Right ventricle myocardium inferior (tissue), 1 donor: ENCODE measurements at regions not wholly inside any gene's neighbourhood (a gene's known extent, or its start where the extent isn't known, plus 50 kb on each side); places are given as distances from the start of the nearest gene placed in this dataset.
"Not testable (repeated sequence)": the region's sequence is repeated elsewhere in the genome, so short reads cannot be mapped to it uniquely, and the experiment has no call there.

Experiments
- ATAC-seq: fragments of 200-7000 bp; cut with Tn5 transposase; one replicate; pipeline ENCODE4 v1.9.1; 2020; ENCODE audit warnings: mild to moderate bottlenecking, moderate library complexity
- DNase-seq: peaks from one replicate; pipeline ENCODE4 v3.0.0; 2021; ENCODE audit errors: missing footprints
- intact Hi-C: fragments of 100-400 bp; cut with DNase I; formaldehyde crosslinking; loops from one replicate; pipeline ENCODE4 v1.11.0; 2022
- donor health status: DM: no; HTN: yes; CAD: no; lungs with severe emphysema.

DNA sequence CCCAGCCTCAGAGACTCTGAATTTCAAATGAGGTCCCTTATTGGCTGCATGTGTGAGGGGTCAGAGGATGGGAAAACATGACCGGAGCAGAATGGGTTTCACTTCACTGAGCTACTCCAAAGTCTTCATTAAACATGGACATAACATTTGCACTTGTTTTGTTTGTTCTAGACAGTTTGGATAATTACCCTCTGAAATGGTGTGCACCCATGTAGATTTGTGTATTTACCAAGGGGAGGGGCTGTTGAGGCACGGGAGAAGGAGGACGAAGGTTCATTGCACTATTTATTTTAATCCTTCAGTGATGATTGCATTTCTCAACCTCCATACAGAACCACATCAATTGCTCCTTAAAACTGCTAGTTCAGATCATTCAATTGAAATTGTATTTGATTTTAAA, 364.2 kb downstream of the TFAP2B start:
- intact Hi-C loops = no loop called here
- ATAC-seq (no peak), DNase-seq (no peak)

DNA sequence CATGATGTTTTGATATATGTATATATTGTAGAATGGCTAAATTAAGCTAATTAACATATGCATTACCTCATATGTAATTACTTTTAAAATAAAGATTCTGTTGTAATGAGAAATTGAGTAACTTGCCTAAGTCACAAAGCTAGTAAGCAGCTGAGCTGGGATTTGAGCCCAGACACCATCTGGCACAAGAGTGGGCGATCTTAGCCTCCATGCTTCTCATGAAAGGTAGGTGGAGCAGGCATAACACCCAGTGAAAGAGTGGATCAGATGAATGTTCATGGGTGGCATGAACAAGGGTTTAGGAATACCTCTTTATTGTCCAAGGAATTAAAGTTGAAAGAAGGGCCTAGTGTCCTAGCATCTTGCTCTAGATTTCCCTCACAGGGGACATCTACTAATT, 365.4 kb downstream of the TFAP2B start:
- no peak for ATAC-seq
- intact Hi-C loops = no loop called here
- no peak for DNase-seq

GRCh38 chr6:51193163-51193562, 374.5 kb downstream of the TFAP2B start:
- intact Hi-C loops, ATAC-seq, DNase-seq: not testable (repeated sequence)

DNA sequence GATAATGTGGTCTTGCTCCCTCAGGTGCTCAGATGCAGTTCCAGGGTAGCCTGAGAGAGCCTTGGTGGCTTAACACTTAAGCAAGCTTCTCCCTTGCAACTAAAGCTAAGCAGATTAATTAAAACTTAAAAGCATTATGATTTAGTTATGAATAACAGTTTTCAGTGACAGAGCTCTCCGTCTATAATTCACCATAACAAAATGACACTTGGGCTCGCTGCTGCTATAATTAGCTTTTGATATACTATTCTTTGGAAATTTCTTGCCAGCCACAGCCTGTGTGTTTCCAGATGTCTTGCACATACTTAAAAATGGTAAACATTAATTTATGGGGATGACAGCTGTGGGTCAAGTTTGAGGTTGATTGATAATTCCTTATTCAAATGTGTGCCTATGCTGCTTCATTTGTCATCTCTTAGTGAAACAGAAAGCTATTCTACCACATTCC, 380.5 kb downstream of the TFAP2B start:
- intact Hi-C loops = no loop called here
- DNase-seq (no peak), ATAC-seq (no peak)

GRCh38 chr6:51199733-51200260, 381.1 kb downstream of the TFAP2B start:
- intact Hi-C loops = no loop called here
- no peak for ATAC-seq
- DNase-seq = no peak

DNA sequence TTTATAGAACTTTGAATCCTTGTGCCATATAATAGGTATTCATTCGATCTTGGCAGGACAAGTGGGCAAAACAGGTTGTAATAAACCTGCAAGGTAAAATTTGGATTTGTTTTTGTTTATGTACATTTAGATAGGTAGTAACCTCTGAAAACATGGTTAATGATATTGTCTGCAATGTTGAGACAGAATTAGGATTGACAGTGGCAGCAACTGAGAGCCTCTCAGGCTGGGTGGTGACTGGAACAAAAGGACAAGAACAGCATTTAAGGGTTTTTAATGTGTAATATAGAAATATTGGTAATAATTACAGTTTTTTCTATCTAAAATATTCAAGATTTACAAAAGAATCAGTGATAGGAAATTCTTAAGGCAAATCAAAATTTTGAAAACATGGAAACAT, 382.0 kb downstream of the TFAP2B start:
- intact Hi-C loops = no loop called here
- no peak for DNase-seq
- ATAC-seq = no peak

GRCh38 chr6:51202653-51203052, 384.0 kb downstream of the TFAP2B start:
- intact Hi-C loops, DNase-seq, ATAC-seq: not testable (repeated sequence)

DNA sequence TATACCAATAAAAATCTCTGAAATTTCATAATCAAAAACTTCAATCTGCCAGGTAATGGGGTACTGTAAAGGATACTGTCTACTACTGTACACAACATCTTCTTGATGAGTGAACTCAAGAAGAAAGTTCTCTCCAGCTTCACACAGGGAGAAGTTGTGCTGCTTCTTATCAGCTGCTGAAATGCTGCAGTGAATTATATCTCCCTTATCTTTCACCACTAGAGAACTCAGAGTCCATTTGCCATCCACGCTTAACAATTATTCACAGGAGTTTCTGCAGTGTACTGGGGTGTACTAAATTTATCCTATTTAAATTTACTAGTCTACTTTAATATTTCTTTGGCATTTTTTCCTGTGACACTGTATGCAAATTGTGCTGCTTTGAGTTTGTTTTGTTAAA, 384.8 kb downstream of the TFAP2B start:
- no peak for DNase-seq
- no peak for ATAC-seq

DNA sequence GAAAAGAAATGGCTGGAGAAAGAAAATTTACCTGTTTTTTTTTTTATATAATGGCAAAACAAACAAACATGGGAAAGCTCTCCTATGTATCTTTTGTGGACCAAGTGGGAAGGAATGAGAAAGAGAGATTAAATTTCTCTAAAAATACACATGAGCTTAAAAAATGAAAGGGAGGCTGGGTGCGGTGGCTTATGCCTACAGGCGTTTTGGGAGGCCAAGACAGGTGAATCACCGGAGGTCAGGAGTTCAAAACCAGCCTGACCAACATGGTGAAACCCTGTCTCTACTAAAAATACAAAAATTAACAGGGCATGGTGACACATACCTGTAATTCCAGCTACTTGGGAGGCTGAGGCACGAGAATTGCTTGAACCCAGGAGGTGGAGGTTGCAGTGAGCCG, 388.0 kb downstream of the TFAP2B start:
- intact Hi-C loops, ATAC-seq, DNase-seq: not testable (repeated sequence)

More for the DNA sequence above, 384.8 kb downstream of the TFAP2B start:
- intact Hi-C loops = no loop called here

DNA sequence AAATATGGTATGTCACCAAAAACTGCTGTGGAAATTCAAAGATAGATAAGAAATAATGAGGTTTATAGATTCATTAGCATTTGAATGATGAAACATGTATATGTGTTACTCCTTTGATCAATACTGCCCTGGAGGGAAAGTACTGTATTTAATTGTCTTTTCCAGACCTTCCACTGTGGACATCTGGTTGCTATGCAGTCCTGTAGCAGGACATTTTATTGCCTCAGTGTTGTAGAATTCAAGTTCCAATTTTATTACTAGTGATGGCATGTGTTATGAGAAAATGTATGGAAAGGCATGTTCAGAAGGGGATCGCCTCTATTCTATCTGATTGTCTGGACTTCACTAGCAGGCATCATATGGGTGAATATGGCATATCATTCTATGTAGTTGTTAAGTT, 391.0 kb downstream of the TFAP2B start:
- intact Hi-C loops = no loop called here
- ATAC-seq = no peak
- no peak for DNase-seq

GRCh38 chr6:51213811-51214210, 395.1 kb downstream of the TFAP2B start:
- peak; percentile 54 for DNase-seq
- ATAC-seq = no peak

GRCh38 chr6:51214442-51214841, 395.8 kb downstream of the TFAP2B start:
- intact Hi-C loops = no loop called here
- DNase-seq = no peak
- ATAC-seq = no peak

More at GRCh38 chr6:51213811-51214210, 395.1 kb downstream of the TFAP2B start:
- intact Hi-C loops = no loop called here

DNA sequence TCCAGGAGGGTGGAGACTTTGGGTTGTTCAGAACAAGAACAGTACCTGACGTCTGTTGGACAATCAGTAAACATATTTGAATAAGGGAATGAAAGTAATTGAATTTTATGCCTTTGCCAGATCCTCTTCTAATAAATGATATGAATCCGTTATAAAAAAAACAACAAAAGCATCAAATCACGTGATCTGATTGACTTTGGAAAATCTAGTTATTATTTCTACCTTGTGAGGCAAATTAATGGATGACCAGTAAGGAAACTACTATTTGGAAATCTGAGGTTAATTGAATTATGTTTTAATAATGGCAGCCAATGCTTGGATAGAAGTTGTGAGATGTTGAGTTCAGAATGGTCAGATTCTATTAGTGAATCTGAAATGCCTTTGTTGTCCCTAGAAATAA, 399.5 kb downstream of the TFAP2B start:
- no peak for DNase-seq
- intact Hi-C loops = no loop called here
- ATAC-seq = no peak

- ATAC-seq, DNase-seq, intact Hi-C loops: not testable (repeated sequence)
These were observed 406.0 kb downstream of the TFAP2B start for GRCh38 chr6:51224580-51225240.

GRCh38 chr6:51241376-51241775, 422.7 kb downstream of the TFAP2B start:
- intact Hi-C loops = no loop called here
- no peak for ATAC-seq
- no peak for DNase-seq

DNA sequence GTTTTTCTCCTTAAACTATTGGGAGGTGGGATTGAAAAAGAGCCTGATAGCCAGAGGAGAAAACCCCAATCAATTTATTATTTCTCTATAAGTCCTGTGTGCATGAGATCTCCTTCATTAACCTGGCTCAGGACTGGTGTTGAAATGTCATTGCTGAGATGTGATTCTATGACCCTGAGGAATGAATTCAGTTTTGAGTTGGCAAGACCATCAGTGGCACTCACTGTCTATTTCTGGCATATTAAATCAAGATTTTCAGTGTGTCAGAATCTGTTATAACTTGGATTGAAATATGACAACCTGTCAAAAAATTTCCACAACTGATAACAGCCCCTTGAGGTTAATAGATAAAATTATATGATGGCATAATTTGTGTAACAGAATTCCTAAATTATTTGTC, 431.1 kb downstream of the TFAP2B start:
- no peak for ATAC-seq
- intact Hi-C loops = no loop called here
- DNase-seq = no peak

GRCh38 chr6:51250317-51250716, 431.6 kb downstream of the TFAP2B start:
- DNase-seq (no peak), ATAC-seq (no peak)
- intact Hi-C loops = no loop called here

- no peak for ATAC-seq
- DNase-seq = no peak
- intact Hi-C loops = no loop called here
These were observed 439.3 kb downstream of the TFAP2B start for GRCh38 chr6:51257938-51258337.

DNA sequence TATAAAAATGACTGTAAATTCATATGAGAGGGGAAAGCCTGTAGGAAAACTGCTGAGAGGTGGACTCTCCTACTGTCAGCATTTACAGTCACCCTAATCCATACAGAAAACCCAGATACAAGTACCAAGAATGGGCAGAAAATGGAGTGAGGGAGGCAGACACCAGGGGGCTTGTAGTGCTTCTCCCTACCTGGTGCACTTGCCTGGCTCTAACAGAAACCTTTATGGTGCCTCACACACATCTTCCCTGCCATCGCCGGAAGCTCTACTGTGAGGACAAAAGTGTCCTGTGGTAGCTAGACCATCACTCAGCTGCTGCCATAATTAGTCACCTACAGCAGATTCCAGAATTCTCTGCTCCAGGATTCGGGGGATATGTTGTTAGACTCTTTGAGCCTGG, 441.3 kb downstream of the TFAP2B start:
- no peak for DNase-seq
- no peak for ATAC-seq
- intact Hi-C loops = no loop called here

- ATAC-seq = no peak
- intact Hi-C loops = no loop called here
These were observed 443.0 kb downstream of the TFAP2B start for GRCh38 chr6:51261691-51262090.

DNA sequence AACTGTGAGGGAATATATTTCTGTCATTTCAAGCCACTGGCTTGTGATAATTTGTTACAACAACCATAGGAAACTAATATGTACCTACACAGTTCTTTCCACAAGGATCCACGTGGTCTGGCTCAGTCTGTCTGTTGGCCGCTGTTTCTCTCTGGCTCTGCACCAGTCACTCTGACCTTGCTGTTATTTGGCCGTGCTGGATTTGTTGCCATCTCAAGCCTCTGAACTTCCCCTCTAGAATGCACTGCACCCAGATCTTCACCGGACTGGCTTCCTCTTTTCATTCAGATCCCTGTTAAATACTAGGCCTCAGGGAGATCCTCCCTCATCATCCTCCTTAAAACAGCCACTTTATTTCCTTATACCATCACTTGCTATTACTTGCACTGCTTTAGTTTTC, 446.8 kb downstream of the TFAP2B start:
- ATAC-seq (peak; percentile 37), DNase-seq (no peak)
- intact Hi-C loops = no loop called here

More at GRCh38 chr6:51261691-51262090, 443.0 kb downstream of the TFAP2B start:
- no peak for DNase-seq
